Spleen (tissue), 7 donors: ENCODE measurements at regions not wholly inside any gene's neighbourhood (a gene's known extent, or its start where the extent isn't known, plus 50 kb on each side); places are given as distances from the start of the nearest gene placed in this dataset.

Experiments
- POLR2A ChIP-seq, 3 donors: fragments of 450-650 bp; IDR thresholded peaks; one replicate each; pipeline ENCODE4 v1.5.1; 2017; ENCODE audit warnings: antibody characterized with exemption in 3 of 3, mild to moderate bottlenecking in 1 of 3
- POLR2AphosphoS5 ChIP-seq, 3 donors: sonication (generic); formaldehyde crosslinking; IDR thresholded peaks; one replicate each; pipeline ENCODE4 v1.5.1; 2017; ENCODE audit warnings: antibody characterized with exemption in 3 of 3
- TF ChIP-seq, protein P1 (sequence below), 11 experiments: fragments of 200-600 bp in 7 of 11; fragments of 450-650 bp in 4 of 11; sonication (generic) in 4 of 11; IDR thresholded peaks in 8 of 11; conservative IDR thresholded peaks in 3 of 11; 1 replicate in 7 of 11; 2 replicates in 4 of 11; pipeline versions ENCODE4 v1.4.0 to v1.8.0; 2016 to 2021; ENCODE audit warnings: antibody characterized with exemption in 11 of 11, inconsistent platforms in 4 of 11, mild to moderate bottlenecking in 1 of 11
- donor health status: DM: no; HTN: no; CAD: no; lungs with moderate emphysema.
- donor health status: DM: no; HTN: no; CAD: no.
- donor health status: DM: no; HTN: no; CAD: no.

DNA sequence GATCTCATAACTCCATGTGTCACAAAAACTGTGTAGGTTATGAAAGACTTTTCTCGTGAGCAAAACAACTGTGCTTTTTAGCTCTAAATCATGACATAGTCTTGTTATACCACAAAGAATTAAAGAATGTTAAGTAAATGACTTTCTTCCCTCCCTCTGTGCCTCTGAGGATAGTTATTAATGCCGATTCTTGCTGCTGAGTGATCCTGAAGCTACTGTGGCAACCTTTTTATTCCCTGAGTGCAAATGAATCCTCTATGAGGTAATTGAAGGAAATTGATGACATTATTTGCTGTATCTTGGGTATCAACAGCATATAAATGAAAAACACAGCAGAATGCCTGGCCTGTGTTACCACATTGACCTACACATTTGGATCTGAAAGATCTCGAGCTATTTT, 142.2 kb upstream of the HDAC9 start:
- TF ChIP-seq, protein P1, sequence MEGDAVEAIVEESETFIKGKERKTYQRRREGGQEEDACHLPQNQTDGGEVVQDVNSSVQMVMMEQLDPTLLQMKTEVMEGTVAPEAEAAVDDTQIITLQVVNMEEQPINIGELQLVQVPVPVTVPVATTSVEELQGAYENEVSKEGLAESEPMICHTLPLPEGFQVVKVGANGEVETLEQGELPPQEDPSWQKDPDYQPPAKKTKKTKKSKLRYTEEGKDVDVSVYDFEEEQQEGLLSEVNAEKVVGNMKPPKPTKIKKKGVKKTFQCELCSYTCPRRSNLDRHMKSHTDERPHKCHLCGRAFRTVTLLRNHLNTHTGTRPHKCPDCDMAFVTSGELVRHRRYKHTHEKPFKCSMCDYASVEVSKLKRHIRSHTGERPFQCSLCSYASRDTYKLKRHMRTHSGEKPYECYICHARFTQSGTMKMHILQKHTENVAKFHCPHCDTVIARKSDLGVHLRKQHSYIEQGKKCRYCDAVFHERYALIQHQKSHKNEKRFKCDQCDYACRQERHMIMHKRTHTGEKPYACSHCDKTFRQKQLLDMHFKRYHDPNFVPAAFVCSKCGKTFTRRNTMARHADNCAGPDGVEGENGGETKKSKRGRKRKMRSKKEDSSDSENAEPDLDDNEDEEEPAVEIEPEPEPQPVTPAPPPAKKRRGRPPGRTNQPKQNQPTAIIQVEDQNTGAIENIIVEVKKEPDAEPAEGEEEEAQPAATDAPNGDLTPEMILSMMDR (IDR thresholded peaks at IDR 0.05 in 8 of 11, conservative IDR thresholded peaks at IDR 0.05 in 3 of 11), result no peak
- TF ChIP-seq POLR2A (IDR thresholded peaks at IDR 0.05), result no peak
- no peak for TF ChIP-seq POLR2AphosphoS5 (IDR thresholded peaks at IDR 0.05)
